Testis (tissue), 2 donors: ENCODE measurements at regions not wholly inside any gene's neighbourhood (a gene's known extent, or its start where the extent isn't known, plus 50 kb on each side); places are given as distances from the start of the nearest gene placed in this dataset.

Experiments used
- DNase-seq: peaks from one replicate; pipeline ENCODE4 v3.0.0-alpha.2; 2019
- H3K27ac ChIP-seq, 2 donors: fragments of 200-600 bp; sonication (generic); one replicate each; pipeline ENCODE4 v1.5.1; 2019
- H3K27me3 ChIP-seq: fragments of 200-600 bp; sonication (generic); one replicate; pipeline ENCODE4 v1.5.1; 2019
- H3K36me3 ChIP-seq: fragments of 200-600 bp; sonication (generic); one replicate; pipeline ENCODE4 v1.5.1; 2017; ENCODE audit warnings: low read depth; ENCODE audit errors: missing control alignments
- H3K4me1 ChIP-seq: fragments of 200-600 bp; sonication (generic); one replicate; pipeline ENCODE4 v1.5.1; 2019
- H3K4me3 ChIP-seq, 2 donors: fragments of 200-600 bp; sonication (generic); one replicate each; pipeline ENCODE4 v1.5.1; 2017 to 2019
- H3K9me3 ChIP-seq: fragments of 200-600 bp; sonication (generic); one replicate; pipeline ENCODE4 v1.5.1; 2017
- POLR2A ChIP-seq: fragments of 450-650 bp; IDR thresholded peaks from one replicate; pipeline ENCODE4 v1.6.1; 2017; ENCODE audit warnings: antibody characterized with exemption, mild to moderate bottlenecking, moderate library complexity
- WGBS, 2 donors: methylation state at CpG; one replicate each; pipeline ENCODE4 v1.1.5; 2018; 5-methylcytosine and 5-hydroxymethylcytosine counted together
- intact Hi-C: fragments of 100-400 bp; cut with DNase I; formaldehyde crosslinking; loops from one replicate; pipeline ENCODE4 v1.15.1; 2023; ENCODE audit warnings: low total_unique reads
- TF ChIP-seq, protein P1 (sequence below), 3 experiments: fragments of 450-650 bp in 2 of 3; fragments of 200-600 bp in 1 of 3; sonication (generic) in 1 of 3; IDR thresholded peaks; one replicate each; pipeline ENCODE4 v1.5.1; 2016 to 2019; ENCODE audit warnings: antibody characterized with exemption in 3 of 3, mild to moderate bottlenecking in 2 of 3, moderate library complexity in 1 of 3

DNA sequence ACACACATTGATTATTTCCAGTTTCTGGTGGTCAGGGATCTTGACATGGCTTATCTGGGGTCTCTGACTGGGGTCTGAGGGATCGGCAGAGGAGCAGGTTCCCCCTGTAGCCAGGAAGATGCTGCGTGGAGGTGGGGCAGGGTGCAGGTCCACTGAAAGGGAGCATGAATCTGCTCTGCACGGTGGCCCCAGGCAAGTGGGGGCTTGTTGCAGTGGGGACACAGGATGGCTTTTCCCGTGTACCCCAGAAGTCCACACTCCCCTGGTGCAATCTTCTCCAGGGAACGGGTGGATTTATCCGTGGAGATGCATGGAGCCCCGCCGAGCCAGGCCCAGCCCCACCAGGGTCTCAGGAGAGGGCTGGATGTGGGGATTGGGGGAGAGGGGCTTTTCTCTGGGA is 210.4 kb upstream of the C14orf180 start:
- no peaks in the 10 kb centered on the region for H3K4me1 ChIP-seq
- no peak overlapping the region for H3K4me3 ChIP-seq
- DNase-seq, result no peak
- TF ChIP-seq POLR2A, result no peak
- no peaks in the 10 kb centered on the region for H3K36me3 ChIP-seq
- intact Hi-C loops, result no loop called here
- no peaks in the 10 kb centered on the region for H3K9me3 ChIP-seq
- no peak overlapping the region for H3K27ac ChIP-seq
- no peaks in the 10 kb centered on the region for H3K27me3 ChIP-seq
- WGBS, 2 donors, result 81 to 85% methylated on average over 5 to 8 of the region's 8 CpGs

DNA sequence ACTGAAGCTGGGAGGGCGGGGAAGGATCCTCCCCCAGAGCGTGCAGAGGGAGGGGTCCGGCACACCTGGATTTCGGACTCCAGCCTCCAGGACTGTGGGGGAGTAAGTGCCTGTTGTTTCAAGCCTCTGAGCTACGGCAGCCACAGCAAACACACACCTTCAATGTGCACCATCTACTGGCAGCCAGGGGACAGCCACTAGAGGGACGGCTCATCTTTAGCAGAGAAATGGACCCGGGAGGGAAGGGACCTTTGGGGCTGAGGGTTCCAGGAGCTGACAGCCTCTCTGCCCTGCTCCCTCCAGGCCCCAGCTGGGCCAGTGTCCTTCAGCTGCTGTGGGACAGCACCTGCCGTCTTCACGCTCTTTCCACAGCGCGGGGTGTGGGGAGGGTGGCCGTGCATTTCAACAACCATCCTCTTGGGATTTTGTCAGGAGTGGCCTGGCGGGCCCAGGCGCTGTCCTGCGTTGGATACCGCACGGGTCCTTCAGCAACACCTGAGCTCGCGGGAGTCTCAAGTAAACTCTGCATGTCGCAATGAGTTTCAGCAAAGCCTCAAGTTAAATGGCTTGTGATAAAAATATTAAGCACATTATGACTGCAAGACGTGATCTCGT is 209.2 kb upstream of the C14orf180 start:
- intact Hi-C loops, result no loop called here
- DNase-seq, result peak; percentile 33
- no peaks in the 10 kb centered on the region for H3K27me3 ChIP-seq
- H3K36me3 ChIP-seq, result no peaks in the 10 kb centered on the region
- 58 to 61% methylated on average over 16 to 22 of the region's 22 CpGs for WGBS, 2 donors
- no peak overlapping the region for H3K27ac ChIP-seq
- no peaks in the 10 kb centered on the region for H3K4me1 ChIP-seq
- no peak overlapping the region for H3K4me3 ChIP-seq
- H3K9me3 ChIP-seq, result no peaks in the 10 kb centered on the region
- TF ChIP-seq, protein P1, sequence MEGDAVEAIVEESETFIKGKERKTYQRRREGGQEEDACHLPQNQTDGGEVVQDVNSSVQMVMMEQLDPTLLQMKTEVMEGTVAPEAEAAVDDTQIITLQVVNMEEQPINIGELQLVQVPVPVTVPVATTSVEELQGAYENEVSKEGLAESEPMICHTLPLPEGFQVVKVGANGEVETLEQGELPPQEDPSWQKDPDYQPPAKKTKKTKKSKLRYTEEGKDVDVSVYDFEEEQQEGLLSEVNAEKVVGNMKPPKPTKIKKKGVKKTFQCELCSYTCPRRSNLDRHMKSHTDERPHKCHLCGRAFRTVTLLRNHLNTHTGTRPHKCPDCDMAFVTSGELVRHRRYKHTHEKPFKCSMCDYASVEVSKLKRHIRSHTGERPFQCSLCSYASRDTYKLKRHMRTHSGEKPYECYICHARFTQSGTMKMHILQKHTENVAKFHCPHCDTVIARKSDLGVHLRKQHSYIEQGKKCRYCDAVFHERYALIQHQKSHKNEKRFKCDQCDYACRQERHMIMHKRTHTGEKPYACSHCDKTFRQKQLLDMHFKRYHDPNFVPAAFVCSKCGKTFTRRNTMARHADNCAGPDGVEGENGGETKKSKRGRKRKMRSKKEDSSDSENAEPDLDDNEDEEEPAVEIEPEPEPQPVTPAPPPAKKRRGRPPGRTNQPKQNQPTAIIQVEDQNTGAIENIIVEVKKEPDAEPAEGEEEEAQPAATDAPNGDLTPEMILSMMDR (IDR thresholded peaks at IDR 0.05), result peak in 1 of 3 experiments; percentile 29
- no peak for TF ChIP-seq POLR2A

DNA sequence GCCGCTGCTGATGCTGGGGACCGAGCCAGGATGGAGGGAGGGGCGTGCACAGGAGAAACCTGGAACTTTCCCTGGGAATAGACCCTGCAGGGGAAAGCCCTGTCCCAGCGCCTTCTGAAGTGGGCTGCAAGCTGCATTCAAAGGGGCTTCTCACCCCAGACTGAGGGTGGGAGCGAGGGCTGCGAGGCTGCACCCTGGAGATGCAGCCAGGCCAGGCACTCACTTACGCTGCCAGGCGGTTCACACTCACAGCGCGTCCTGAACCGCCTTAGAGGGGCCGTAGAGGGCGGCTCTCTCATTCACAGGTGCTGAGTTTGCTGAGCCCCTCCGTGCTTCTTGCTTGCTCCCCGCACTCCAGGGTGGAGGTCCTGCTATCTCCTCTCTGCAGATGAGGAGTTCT is 208.5 kb upstream of the C14orf180 start:
- H3K4me3 ChIP-seq, result no peak overlapping the region
- intact Hi-C loops, result no loop called here
- WGBS, 2 donors, result 87 to 96% methylated on average over 3 to 15 of the region's 15 CpGs
- H3K9me3 ChIP-seq, result no peaks in the 10 kb centered on the region
- TF ChIP-seq POLR2A, result no peak
- TF ChIP-seq, protein P1 (IDR thresholded peaks at IDR 0.05), result no peak
- no peaks in the 10 kb centered on the region for H3K4me1 ChIP-seq
- no peak for DNase-seq
- H3K27ac ChIP-seq, result no peak overlapping the region
- no peaks in the 10 kb centered on the region for H3K36me3 ChIP-seq
- H3K27me3 ChIP-seq, result no peaks in the 10 kb centered on the region

DNA sequence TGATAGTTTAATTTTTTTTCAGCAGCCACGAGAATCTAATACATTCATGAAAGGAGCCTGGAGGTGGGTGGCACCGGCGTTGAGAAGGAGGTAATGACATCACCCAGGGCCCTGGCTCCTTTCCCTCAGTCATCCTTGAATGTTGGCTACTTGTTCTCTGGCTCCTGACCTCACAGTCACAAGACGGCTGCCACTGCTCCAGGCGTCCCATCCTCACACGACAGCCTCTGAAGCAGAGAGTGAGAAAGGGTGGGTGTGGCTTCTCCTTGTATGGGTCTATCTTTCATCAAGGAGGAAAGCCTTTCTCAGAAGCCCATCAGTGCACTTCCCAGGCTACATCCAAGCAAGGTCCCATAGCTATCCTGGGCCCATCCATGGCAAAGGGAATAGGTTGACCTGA is 207.6 kb upstream of the C14orf180 start:
- Histone ChIP-seq H3K9me3 (no peaks in the 10 kb centered on the region), H3K36me3 (no peaks in the 10 kb centered on the region), H3K4me1 (no peaks in the 10 kb centered on the region), H3K4me3 (no peak overlapping the region), H3K27ac (no peak overlapping the region), H3K27me3 (no peaks in the 10 kb centered on the region)
- intact Hi-C loops, result no loop called here
- TF ChIP-seq, protein P1 (IDR thresholded peaks at IDR 0.05), result no peak
- TF ChIP-seq POLR2A, result no peak
- no peak for DNase-seq
- 92 to 99% methylated on average over 6 of the region's 6 CpGs for WGBS, 2 donors

DNA sequence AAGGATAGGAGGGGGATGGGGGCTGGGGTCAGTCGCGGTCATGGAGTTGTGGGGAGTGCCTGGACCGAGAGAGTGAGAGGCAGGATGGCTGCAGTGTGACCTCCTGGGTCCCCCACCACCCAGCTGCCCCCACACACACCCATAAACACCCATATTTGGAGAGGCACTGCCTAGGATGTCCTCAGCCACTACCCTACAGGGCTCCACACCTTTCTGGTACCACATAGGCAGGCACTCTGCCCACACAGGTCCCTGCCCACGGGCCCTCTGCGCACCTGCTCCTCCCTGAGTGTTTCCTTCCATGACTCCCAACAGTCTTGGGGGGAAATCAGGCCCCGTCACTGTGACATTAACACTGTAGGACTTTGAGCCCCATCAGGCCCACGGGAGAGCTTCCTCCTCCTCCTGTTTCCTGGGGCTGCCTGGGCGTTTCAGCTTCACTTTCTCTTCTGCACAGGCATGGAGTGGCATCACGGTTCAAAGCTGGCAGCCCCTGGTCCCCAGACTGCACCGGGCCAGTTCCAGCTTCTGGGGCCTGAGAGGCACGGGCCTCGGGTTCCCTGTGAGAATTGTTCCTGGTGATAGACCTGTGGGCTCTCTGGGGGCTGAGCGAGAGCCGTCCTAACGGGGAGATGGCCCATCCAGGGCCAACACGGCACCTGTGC is 207.0 kb upstream of the C14orf180 start:
- no peaks in the 10 kb centered on the region for H3K36me3 ChIP-seq
- TF ChIP-seq POLR2A, result no peak
- TF ChIP-seq, protein P1 (IDR thresholded peaks at IDR 0.05), result no peak
- H3K4me3 ChIP-seq, result no peak overlapping the region
- no peaks in the 10 kb centered on the region for H3K4me1 ChIP-seq
- H3K27ac ChIP-seq, result no peak overlapping the region
- no peaks in the 10 kb centered on the region for H3K9me3 ChIP-seq
- no peaks in the 10 kb centered on the region for H3K27me3 ChIP-seq
- WGBS, 2 donors, result 92 to 93% methylated on average over 6 to 16 of the region's 16 CpGs
- DNase-seq, result no peak
- intact Hi-C loops, result no loop called here
